OCI-LY1 (cell line): ENCODE measurements at regions not wholly inside any gene's neighbourhood (a gene's known extent, or its start where the extent isn't known, plus 50 kb on each side); places are given as distances from the start of the nearest gene placed in this dataset.

Source experiments
- EZH2 ChIP-seq: fragments of 200-600 bp; sonication (generic), shearing (Covaris generic); IDR thresholded peaks from 2 replicates; pipeline ENCODE4 v1.8.0; 2017; ENCODE audit warnings: borderline replicate concordance, mixed run types, mild to moderate bottlenecking, antibody characterized with exemption, low read length, moderate library complexity, mixed read lengths
- TF ChIP-seq, protein P1 (sequence below): fragments of 200-600 bp; sonication (generic), shearing (Covaris generic); IDR thresholded peaks from 2 replicates; pipeline ENCODE4 v1.5.1; 2017; ENCODE audit warnings: mild to moderate bottlenecking, antibody characterized with exemption, low read length, moderate library complexity, mixed read lengths

DNA sequence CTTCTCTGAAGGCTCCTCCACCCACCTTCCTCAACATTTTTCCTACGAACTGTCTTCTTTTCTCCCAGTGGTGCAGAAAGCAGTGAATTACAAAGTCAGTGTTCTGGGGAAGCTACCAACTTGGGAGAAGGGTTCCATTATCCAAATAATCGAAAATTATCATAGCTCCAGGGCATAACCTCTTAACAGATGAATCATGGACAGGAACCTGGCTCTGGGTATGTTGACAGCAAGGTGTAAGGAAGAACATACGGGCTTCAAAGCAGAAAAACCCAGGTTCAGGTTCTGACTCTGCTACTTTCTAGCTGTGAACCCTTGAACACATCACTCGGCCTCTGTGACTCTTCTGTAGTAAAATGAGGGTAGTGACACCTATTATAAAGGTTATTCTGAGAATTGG, 351.3 kb downstream of the ENC1 start:
- TF ChIP-seq, protein P1, sequence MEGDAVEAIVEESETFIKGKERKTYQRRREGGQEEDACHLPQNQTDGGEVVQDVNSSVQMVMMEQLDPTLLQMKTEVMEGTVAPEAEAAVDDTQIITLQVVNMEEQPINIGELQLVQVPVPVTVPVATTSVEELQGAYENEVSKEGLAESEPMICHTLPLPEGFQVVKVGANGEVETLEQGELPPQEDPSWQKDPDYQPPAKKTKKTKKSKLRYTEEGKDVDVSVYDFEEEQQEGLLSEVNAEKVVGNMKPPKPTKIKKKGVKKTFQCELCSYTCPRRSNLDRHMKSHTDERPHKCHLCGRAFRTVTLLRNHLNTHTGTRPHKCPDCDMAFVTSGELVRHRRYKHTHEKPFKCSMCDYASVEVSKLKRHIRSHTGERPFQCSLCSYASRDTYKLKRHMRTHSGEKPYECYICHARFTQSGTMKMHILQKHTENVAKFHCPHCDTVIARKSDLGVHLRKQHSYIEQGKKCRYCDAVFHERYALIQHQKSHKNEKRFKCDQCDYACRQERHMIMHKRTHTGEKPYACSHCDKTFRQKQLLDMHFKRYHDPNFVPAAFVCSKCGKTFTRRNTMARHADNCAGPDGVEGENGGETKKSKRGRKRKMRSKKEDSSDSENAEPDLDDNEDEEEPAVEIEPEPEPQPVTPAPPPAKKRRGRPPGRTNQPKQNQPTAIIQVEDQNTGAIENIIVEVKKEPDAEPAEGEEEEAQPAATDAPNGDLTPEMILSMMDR = no peak
- TF ChIP-seq EZH2 = no peak
